ENCODE measurements at regions not wholly inside any gene's neighbourhood (a gene's known extent, or its start where the extent isn't known, plus 50 kb on each side); places are given as distances from the start of the nearest gene placed in this dataset.

GRCh38 chr10:4061441-4061951, 276.5 kb upstream of the KLF6 start:
- CTCF ChIA-PET = no interaction called here
- DNase-seq (no peak), ATAC-seq (ENCODE audit: low read depth) (no peak)
- Histone ChIP-seq H2AFZ (ENCODE audit: insufficient read depth, low read depth, low read length, poor library complexity, severe bottlenecking) (no peak overlapping the region), H3K79me2 (ENCODE audit: control insufficient read depth, insufficient read depth, low read length) (no peaks in the 10 kb centered on the region), H3K4me2 (replicated peaks; ENCODE audit: low read depth, low read length, poor library complexity, severe bottlenecking) (no peak overlapping the region), H3K4me3 (ENCODE audit: control extremely low read depth in 1 of 5, extremely low read depth in 1 of 5, insufficient read depth in 1 of 5, low read depth in 2 of 5, low read length in 4 of 5) (no peak overlapping the region), H3K27ac (ENCODE audit: low read length in 2 of 2) (no peak overlapping the region), H3K36me3 (replicated peaks in 1 of 2; ENCODE audit: control extremely low read depth in 1 of 2, control insufficient read depth in 1 of 2, extremely low read depth in 1 of 2, insufficient read depth in 2 of 2, low read length in 1 of 2) (no peaks in the 10 kb centered on the region), H3K4me1 (ENCODE audit: control insufficient read depth in 2 of 2, insufficient read depth in 2 of 2, low read length in 2 of 2) (peaks cover 7 to 12% of the 10 kb centered on the region in 2 donors), H3K9me3 (ENCODE audit: control extremely low read depth in 1 of 3, control insufficient read depth in 2 of 3, insufficient read depth in 1 of 3, low read length in 2 of 3) (peaks cover 0 to 3% (median 0%) of the 10 kb centered on the region in 3 donors), H4K20me1 (ENCODE audit: control insufficient read depth, insufficient read depth, low read length, poor library complexity, severe bottlenecking) (no peaks in the 10 kb centered on the region), H3K27me3 (replicated peaks in 1 of 4; ENCODE audit: control extremely low read depth in 1 of 4, control insufficient read depth in 3 of 4, insufficient read depth in 4 of 4, low read length in 3 of 4) (no peaks in the 10 kb centered on the region), H3K9ac (ENCODE audit: low read length) (no peak overlapping the region)
- WGBS (ENCODE audit: insufficient coverage) = 81% methylated on average over 7 of the region's 7 CpGs
- H3K4me3 Mint-ChIP-seq = no peak overlapping the region
- peaks cover 15% of the 10 kb centered on the region for H3K4me1 Mint-ChIP-seq
- no peaks in the 10 kb centered on the region for H3K27me3 Mint-ChIP-seq
- H3K27ac Mint-ChIP-seq = no peak overlapping the region
- no peaks in the 10 kb centered on the region for H3K9me3 Mint-ChIP-seq (ENCODE audit: insufficient read depth)
- intact Hi-C loops (cut with micrococcal nuclease) = loop anchor here (5.0 kb wide), 1 partner anchor 56 kb away; no protein-coding TSS in a partner anchor
- TF ChIP-seq EZH2 (IDR thresholded peaks at IDR 0.05; ENCODE audit: borderline replicate concordance, insufficient read depth, low read depth, low read length, poor library complexity, severe bottlenecking) (no peak), CTCF (IDR thresholded peaks at IDR 0.05) (no peak)
- POLR2A ChIA-PET = no interaction called here

- Histone ChIP-seq H3K9me3 (ENCODE audit: control extremely low read depth in 1 of 3, control insufficient read depth in 2 of 3, insufficient read depth in 1 of 3, low read length in 2 of 3) (peaks cover 0 to 3% (median 0%) of the 10 kb centered on the region in 3 donors), H3K27ac (ENCODE audit: low read length in 2 of 2) (no peak overlapping the region), H3K4me1 (ENCODE audit: control insufficient read depth in 2 of 2, insufficient read depth in 2 of 2, low read length in 2 of 2) (peaks cover 7 to 12% of the 10 kb centered on the region in 2 donors), H3K4me3 (ENCODE audit: control extremely low read depth in 1 of 5, extremely low read depth in 1 of 5, insufficient read depth in 1 of 5, low read depth in 2 of 5, low read length in 4 of 5) (no peak overlapping the region), H3K36me3 (replicated peaks in 1 of 2; ENCODE audit: control extremely low read depth in 1 of 2, control insufficient read depth in 1 of 2, extremely low read depth in 1 of 2, insufficient read depth in 2 of 2, low read length in 1 of 2) (no peaks in the 10 kb centered on the region), H2AFZ (ENCODE audit: insufficient read depth, low read depth, low read length, poor library complexity, severe bottlenecking) (no peak overlapping the region), H3K79me2 (ENCODE audit: control insufficient read depth, insufficient read depth, low read length) (no peaks in the 10 kb centered on the region), H3K4me2 (replicated peaks; ENCODE audit: low read depth, low read length, poor library complexity, severe bottlenecking) (peak overlapping the region; percentile 32), H4K20me1 (ENCODE audit: control insufficient read depth, insufficient read depth, low read length, poor library complexity, severe bottlenecking) (no peaks in the 10 kb centered on the region), H3K9ac (ENCODE audit: low read length) (no peak overlapping the region), H3K27me3 (replicated peaks in 1 of 4; ENCODE audit: control extremely low read depth in 1 of 4, control insufficient read depth in 3 of 4, insufficient read depth in 4 of 4, low read length in 3 of 4) (no peaks in the 10 kb centered on the region)
- ChIA-PET POLR2A (no interaction called here), CTCF (interaction anchor here (0.6 to 0.7 kb wide), 2 partner anchors 12 to 547 kb away, joined by 3 read pairs; no protein-coding TSS in a partner anchor)
- no peaks in the 10 kb centered on the region for H3K9me3 Mint-ChIP-seq (ENCODE audit: insufficient read depth)
- ATAC-seq (ENCODE audit: low read depth) (peak; percentile 56), DNase-seq (peak; percentile 54)
- peak overlapping the region; percentile 58 for H3K4me3 Mint-ChIP-seq
- TF ChIP-seq EZH2 (IDR thresholded peaks at IDR 0.05; ENCODE audit: borderline replicate concordance, insufficient read depth, low read depth, low read length, poor library complexity, severe bottlenecking) (no peak), CTCF (IDR thresholded peaks at IDR 0.05) (no peak)
- peaks cover 12% of the 10 kb centered on the region for H3K4me1 Mint-ChIP-seq
- intact Hi-C loops (cut with micrococcal nuclease) = loop anchor here (5.0 kb wide), 1 partner anchor 58 kb away; no protein-coding TSS in a partner anchor
- 34% methylated on average over 6 of the region's 11 CpGs for WGBS (ENCODE audit: insufficient coverage)
- H3K27me3 Mint-ChIP-seq = no peaks in the 10 kb centered on the region
- H3K27ac Mint-ChIP-seq = peak overlapping the region; percentile 32
These were observed 274.6 kb upstream of the KLF6 start for GRCh38 chr10:4059471-4060138.

All from B cell (primary cell).